Skeletal muscle satellite cell (primary cell): ENCODE measurements at regions not wholly inside any gene's neighbourhood (a gene's known extent, or its start where the extent isn't known, plus 50 kb on each side); places are given as distances from the start of the nearest gene placed in this dataset.

ENCODE experiments used
- H3K27me3 ChIP-seq: 2 replicates; pipeline ENCODE4 v1.7.0; 2013; ENCODE audit warnings: low read length; ENCODE audit not compliant: control insufficient read depth, insufficient read depth
- H3K36me3 ChIP-seq: 2 replicates; pipeline ENCODE4 v1.7.0; 2013; ENCODE audit warnings: mild to moderate bottlenecking, control low read depth, low read length; ENCODE audit not compliant: insufficient read depth
- H3K4me1 ChIP-seq: 2 replicates; pipeline ENCODE4 v1.7.0; 2013; ENCODE audit warnings: low read length; ENCODE audit not compliant: control insufficient read depth, insufficient read depth
- H3K4me2 ChIP-seq: 2 replicates; pipeline ENCODE4 v1.7.0; 2013; ENCODE audit warnings: mild to moderate bottlenecking, low read length
- H3K4me3 ChIP-seq: 2 replicates; pipeline ENCODE4 v1.7.0; 2013; ENCODE audit warnings: low read length
- H3K9ac ChIP-seq: 2 replicates; pipeline ENCODE4 v1.7.0; 2013; ENCODE audit warnings: mild to moderate bottlenecking, low read depth, low read length, moderate library complexity
- H3K9me3 ChIP-seq: replicated peaks from 2 replicates; pipeline ENCODE4 v1.7.0; 2013; ENCODE audit warnings: mild to moderate bottlenecking, control low read depth, low read length

- Histone ChIP-seq H3K36me3 (no peaks in the 10 kb centered on the region), H3K4me1 (no peaks in the 10 kb centered on the region), H3K9me3 (no peaks in the 10 kb centered on the region), H3K4me2 (no peak overlapping the region), H3K4me3 (no peak overlapping the region), H3K9ac (no peak overlapping the region), H3K27me3 (peaks cover 23% of the 10 kb centered on the region)
These were observed 166.2 kb upstream of the ADRA1D start for GRCh38 chr20:4415281-4415680.

GRCh38 chr20:4413314-4414049, 164.4 kb upstream of the ADRA1D start:
- H3K4me1 ChIP-seq: no peaks in the 10 kb centered on the region
- no peak overlapping the region for H3K9ac ChIP-seq
- H3K27me3 ChIP-seq: peaks cover 41% of the 10 kb centered on the region
- H3K9me3 ChIP-seq: no peaks in the 10 kb centered on the region
- no peak overlapping the region for H3K4me2 ChIP-seq
- H3K36me3 ChIP-seq: no peaks in the 10 kb centered on the region
- H3K4me3 ChIP-seq: no peak overlapping the region

DNA sequence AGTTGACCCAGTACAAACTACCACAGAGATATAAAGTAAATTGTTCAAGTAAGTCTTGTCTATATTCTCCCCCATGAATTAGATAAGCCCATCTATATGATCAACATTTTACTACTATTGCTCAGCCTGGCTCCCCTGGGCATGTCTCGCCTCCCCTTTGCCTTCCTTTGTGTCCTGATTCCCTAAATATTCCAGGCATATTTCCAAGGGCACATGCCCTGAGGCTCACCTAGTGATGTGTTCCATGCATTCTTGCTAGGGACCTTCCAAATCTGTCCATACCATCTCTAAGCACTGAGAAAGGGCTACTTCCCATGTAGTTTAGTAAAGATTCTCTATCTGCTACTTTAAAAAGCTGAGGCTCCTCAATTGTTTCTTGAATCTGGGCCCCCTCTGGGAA, 163.1 kb upstream of the ADRA1D start:
- H3K9ac ChIP-seq: no peak overlapping the region
- H3K9me3 ChIP-seq: no peaks in the 10 kb centered on the region
- no peak overlapping the region for H3K4me2 ChIP-seq
- no peaks in the 10 kb centered on the region for H3K4me1 ChIP-seq
- H3K27me3 ChIP-seq: peaks cover 46% of the 10 kb centered on the region
- no peak overlapping the region for H3K4me3 ChIP-seq
- no peaks in the 10 kb centered on the region for H3K36me3 ChIP-seq

GRCh38 chr20:4411744-4412143, 162.7 kb upstream of the ADRA1D start:
- H3K4me2 ChIP-seq: no peak overlapping the region
- no peak overlapping the region for H3K4me3 ChIP-seq
- no peaks in the 10 kb centered on the region for H3K36me3 ChIP-seq
- H3K9ac ChIP-seq: no peak overlapping the region
- no peaks in the 10 kb centered on the region for H3K4me1 ChIP-seq
- H3K9me3 ChIP-seq: no peaks in the 10 kb centered on the region
- peaks cover 46% of the 10 kb centered on the region for H3K27me3 ChIP-seq

- Histone ChIP-seq H3K9ac (no peak overlapping the region), H3K27me3 (peaks cover 73% of the 10 kb centered on the region), H3K4me1 (peaks cover 4% of the 10 kb centered on the region), H3K36me3 (no peaks in the 10 kb centered on the region), H3K9me3 (no peaks in the 10 kb centered on the region), H3K4me3 (no peak overlapping the region), H3K4me2 (no peak overlapping the region)
These were observed 157.5 kb upstream of the ADRA1D start for GRCh38 chr20:4406627-4407026.

DNA sequence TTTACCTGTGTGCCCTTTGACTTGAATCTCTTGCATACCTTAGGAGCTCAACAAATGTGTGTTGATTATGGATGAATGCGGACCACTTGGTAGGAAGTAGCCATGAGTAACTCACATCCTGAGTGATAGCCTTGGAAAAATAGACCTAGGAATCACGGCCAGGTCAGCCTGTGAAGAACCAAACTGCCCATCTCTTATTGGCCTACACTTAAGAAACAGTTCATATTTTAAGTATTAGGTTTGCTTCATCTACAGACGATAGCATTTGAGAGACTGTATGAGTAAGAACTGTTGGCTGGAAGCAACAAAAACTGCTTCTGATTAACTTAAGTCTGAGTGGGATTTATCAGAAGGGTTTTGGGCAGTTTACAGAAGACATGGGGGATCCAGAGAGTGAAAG, 152.5 kb upstream of the ADRA1D start:
- H3K9me3 ChIP-seq: no peaks in the 10 kb centered on the region
- peaks cover 82% of the 10 kb centered on the region for H3K27me3 ChIP-seq
- H3K9ac ChIP-seq: no peak overlapping the region
- no peak overlapping the region for H3K4me3 ChIP-seq
- H3K36me3 ChIP-seq: no peaks in the 10 kb centered on the region
- H3K4me2 ChIP-seq: no peak overlapping the region
- peaks cover 4% of the 10 kb centered on the region for H3K4me1 ChIP-seq

- H3K4me3 ChIP-seq: no peak overlapping the region
- no peak overlapping the region for H3K4me2 ChIP-seq
- no peaks in the 10 kb centered on the region for H3K36me3 ChIP-seq
- no peak overlapping the region for H3K9ac ChIP-seq
- no peaks in the 10 kb centered on the region for H3K4me1 ChIP-seq
- H3K9me3 ChIP-seq: no peaks in the 10 kb centered on the region
- peaks cover 46% of the 10 kb centered on the region for H3K27me3 ChIP-seq
These were observed 135.9 kb upstream of the ADRA1D start for GRCh38 chr20:4384961-4385360.

DNA sequence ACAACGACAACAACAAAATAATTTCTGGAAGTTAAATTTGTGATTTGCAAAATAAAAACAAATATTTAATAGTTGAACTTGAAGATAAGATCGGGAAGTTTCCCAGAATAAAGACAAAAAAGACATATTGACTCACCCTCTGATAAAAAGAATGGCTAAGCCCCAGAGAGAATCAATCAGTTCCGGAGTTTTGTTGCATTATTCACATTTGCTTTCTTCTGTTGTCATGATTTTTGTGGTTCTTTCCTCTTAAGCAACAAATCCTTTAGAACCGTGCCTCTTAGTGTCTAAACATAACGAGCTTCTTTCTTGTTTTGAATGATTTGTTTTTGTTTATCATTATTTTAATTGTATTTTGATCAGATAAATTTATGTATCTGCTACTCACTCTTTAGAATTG, 134.9 kb upstream of the ADRA1D start:
- no peak overlapping the region for H3K4me3 ChIP-seq
- H3K4me1 ChIP-seq: no peaks in the 10 kb centered on the region
- no peak overlapping the region for H3K4me2 ChIP-seq
- no peak overlapping the region for H3K9ac ChIP-seq
- H3K9me3 ChIP-seq: no peaks in the 10 kb centered on the region
- no peaks in the 10 kb centered on the region for H3K36me3 ChIP-seq
- peaks cover 51% of the 10 kb centered on the region for H3K27me3 ChIP-seq

GRCh38 chr20:4375881-4376280, 126.8 kb upstream of the ADRA1D start:
- H3K4me3 ChIP-seq: no peak overlapping the region
- no peak overlapping the region for H3K4me2 ChIP-seq
- H3K36me3 ChIP-seq: no peaks in the 10 kb centered on the region
- no peaks in the 10 kb centered on the region for H3K4me1 ChIP-seq
- H3K9ac ChIP-seq: no peak overlapping the region
- peaks cover 59% of the 10 kb centered on the region for H3K27me3 ChIP-seq
- H3K9me3 ChIP-seq: no peaks in the 10 kb centered on the region

GRCh38 chr20:4373454-4373853, 124.4 kb upstream of the ADRA1D start:
- peaks cover 41% of the 10 kb centered on the region for H3K27me3 ChIP-seq
- no peaks in the 10 kb centered on the region for H3K36me3 ChIP-seq
- H3K9me3 ChIP-seq: no peaks in the 10 kb centered on the region
- no peak overlapping the region for H3K4me2 ChIP-seq
- H3K4me3 ChIP-seq: no peak overlapping the region
- no peaks in the 10 kb centered on the region for H3K4me1 ChIP-seq
- no peak overlapping the region for H3K9ac ChIP-seq

- H3K9ac ChIP-seq: no peak overlapping the region
- no peak overlapping the region for H3K4me3 ChIP-seq
- no peaks in the 10 kb centered on the region for H3K4me1 ChIP-seq
- peaks cover 45% of the 10 kb centered on the region for H3K27me3 ChIP-seq
- H3K9me3 ChIP-seq: no peaks in the 10 kb centered on the region
- H3K4me2 ChIP-seq: no peak overlapping the region
- H3K36me3 ChIP-seq: no peaks in the 10 kb centered on the region
These were observed 122.7 kb upstream of the ADRA1D start for GRCh38 chr20:4371623-4372251.

GRCh38 chr20:4370851-4371250, 121.8 kb upstream of the ADRA1D start:
- no peaks in the 10 kb centered on the region for H3K4me1 ChIP-seq
- H3K36me3 ChIP-seq: no peaks in the 10 kb centered on the region
- no peak overlapping the region for H3K9ac ChIP-seq
- H3K4me3 ChIP-seq: no peak overlapping the region
- H3K4me2 ChIP-seq: no peak overlapping the region
- peaks cover 52% of the 10 kb centered on the region for H3K27me3 ChIP-seq
- H3K9me3 ChIP-seq: no peaks in the 10 kb centered on the region
